ENCODE measurements at regions not wholly inside any gene's neighbourhood (a gene's known extent, or its start where the extent isn't known, plus 50 kb on each side); places are given as distances from the start of the nearest gene placed in this dataset.
"Not testable (repeated sequence)": the region's sequence is repeated elsewhere in the genome, so short reads cannot be mapped to it uniquely, and the experiment has no call there.

- no peak for DNase-seq (ENCODE audit: low read depth in 2 of 2)
Observed at GRCh38 chr22:25487508-25487907, 77.0 kb upstream of the GRK3 start.

DNA sequence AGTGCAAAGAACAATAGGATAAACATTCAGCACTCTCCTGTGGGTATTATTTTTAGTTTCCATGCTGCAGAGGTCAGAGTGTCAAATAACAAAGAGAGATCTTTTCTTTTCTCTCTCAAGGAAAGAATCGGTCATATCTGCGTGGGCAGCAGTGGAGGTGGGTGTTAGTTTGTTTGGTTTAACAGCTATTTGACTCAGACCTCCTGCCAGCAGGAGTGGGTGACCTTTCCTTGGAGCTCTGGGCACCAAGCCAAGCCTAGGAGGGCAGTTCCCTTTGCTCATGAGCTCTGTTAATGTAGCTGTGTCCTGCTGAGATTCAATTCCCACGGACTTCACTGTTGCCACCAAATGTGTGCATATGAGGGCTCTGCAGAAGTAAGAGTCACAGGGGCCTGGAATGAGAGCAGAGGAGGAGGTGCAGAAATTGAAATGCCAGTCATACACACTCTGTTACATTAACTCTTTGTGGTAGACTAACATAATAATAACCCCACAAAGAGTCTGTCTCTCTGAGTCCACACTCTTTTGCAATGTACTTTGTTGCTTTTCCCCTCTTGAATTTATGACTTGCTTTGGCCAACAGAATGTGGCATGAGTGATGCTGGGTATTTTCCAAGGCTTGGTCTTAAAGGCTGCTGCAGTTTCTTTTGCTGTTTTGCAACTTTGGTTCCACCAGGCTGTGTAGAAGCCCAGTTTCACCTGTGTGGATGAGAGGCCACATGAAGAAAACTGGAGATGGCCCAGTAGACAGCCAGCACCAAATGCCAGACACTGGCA is 76.0 kb upstream of the GRK3 start:
- no peak for DNase-seq (ENCODE audit: low read depth in 2 of 2)

GRCh38 chr22:25489947-25490346 is 74.5 kb upstream of the GRK3 start:
- DNase-seq (ENCODE audit: low read depth in 2 of 2) = no peak

GRCh38 chr22:25490896-25491295 is 73.6 kb upstream of the GRK3 start:
- no peak for DNase-seq (ENCODE audit: low read depth in 2 of 2)

GRCh38 chr22:25492162-25492561 is 72.3 kb upstream of the GRK3 start:
- DNase-seq (ENCODE audit: low read depth in 2 of 2) = no peak

DNA sequence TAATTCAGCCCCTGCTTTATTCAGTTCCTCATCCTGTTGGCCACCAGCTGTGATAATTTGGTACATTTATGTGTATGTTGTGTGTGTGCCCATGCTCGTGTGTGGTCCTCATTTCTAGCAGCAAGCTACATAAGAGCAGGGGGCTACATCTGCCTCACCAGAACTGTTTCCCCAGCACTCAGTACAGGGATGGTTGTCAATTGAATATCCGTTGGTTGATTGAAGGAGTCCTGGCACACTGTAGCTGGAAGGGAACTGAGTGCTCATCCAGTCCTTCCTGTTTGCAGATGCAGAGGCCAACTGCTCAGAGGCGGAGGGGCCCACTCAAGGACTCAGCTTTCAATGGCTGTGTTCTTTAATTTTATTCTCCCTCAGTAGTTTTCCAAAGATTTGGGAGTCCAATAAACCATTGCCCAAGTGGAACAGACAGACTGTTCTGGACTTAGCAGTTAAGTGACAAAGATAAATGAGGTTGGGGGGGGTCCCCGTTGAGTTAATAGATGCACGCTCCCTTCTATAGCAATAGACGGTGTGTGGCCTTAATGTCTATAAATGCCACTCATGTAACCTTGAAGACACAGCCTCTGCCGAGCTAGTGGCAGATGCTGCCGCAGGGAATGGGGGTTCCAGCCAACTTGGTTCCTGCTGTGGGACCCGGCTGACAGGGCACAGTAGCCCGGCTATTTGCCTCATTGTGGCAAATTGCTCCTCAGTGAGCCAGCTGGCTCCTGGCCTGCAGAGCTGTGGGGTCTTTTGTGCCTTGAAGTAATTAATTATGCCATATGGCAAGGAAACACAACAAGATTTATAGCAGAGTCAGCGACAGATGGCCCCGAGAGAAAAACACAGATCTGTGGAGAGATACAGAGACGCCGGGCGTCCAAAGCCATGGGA is 71.4 kb upstream of the GRK3 start:
- DNase-seq (ENCODE audit: low read depth in 2 of 2) = no peak

GRCh38 chr22:25493794-25494193 is 70.7 kb upstream of the GRK3 start:
- no peak for DNase-seq (ENCODE audit: low read depth in 2 of 2)

DNA sequence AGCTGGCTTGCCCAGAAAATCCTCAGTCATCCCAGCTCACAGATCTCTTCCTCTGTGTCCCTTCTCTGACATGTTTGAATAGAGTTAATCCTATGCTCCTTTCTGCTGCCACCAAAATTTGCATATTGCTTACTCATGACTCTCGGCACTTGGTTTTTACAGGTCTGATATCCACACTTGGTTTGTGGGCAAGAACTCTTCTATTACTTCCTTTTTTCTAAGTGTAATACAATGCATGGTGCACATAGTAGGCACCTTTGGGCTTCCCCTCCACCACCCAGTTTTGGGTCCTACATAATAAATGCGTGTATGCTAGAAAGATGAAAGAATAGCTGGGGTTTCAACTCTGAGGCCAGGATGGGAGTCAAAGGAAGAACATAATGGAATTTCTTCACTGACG is 69.7 kb upstream of the GRK3 start:
- no peak for DNase-seq (ENCODE audit: low read depth in 2 of 2)

DNA sequence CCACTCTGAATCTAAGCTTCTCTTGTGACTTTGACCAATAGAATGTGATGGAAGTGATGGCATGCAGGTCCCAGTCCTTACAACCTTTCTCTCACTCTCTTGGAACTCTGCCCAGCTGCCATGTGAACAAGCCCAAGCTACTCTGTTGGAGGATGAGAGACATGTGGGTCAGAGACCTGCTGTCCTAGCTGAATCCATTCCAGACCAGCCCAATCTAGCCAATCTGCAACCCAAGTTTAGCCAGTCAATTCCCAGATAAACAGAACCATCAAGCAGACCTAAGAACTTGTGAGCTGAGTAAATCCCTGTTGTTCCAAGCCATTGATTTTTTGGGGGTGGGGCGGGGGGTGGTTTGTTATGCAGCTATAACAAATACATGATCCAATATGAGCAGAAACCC is 69.2 kb upstream of the GRK3 start:
- no peak for DNase-seq (ENCODE audit: low read depth in 2 of 2)

DNA sequence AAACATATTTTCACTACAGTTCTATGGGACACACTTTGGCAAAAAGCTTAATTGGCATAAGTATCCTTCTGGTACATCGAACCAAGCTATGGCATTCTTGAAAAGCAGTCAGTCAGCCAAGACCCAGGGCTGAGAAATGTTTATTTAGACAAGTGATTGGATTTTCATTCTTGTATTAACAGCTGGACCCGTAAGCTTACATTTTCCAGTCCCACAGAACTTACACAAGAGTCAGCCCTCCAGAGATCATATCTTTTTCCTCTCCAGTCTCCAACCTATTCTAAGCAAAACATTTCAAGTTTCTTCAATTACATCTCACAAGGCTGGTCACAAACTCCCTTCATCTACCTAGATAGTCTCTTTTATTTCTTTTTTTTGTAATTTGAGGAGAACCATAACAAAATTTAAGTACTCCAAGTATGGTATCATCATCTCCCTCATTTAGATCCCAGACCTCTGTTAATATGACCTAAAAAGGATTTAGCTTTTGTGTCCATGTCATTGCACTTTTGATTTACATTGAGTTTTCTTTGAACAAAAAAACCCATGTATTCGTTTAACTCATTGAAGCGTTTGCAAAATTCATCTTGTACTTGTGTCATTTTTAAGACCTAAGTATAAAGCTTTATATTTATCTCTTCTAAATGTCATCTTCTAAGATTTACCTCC is 67.9 kb upstream of the GRK3 start:
- no peak for DNase-seq (ENCODE audit: low read depth in 2 of 2)

- no peak for DNase-seq (ENCODE audit: low read depth in 2 of 2)
Observed at GRCh38 chr22:25497181-25497641, 67.3 kb upstream of the GRK3 start.

GRCh38 chr22:25497716-25498115 is 66.8 kb upstream of the GRK3 start:
- no peak for DNase-seq (ENCODE audit: low read depth in 2 of 2)

DNA sequence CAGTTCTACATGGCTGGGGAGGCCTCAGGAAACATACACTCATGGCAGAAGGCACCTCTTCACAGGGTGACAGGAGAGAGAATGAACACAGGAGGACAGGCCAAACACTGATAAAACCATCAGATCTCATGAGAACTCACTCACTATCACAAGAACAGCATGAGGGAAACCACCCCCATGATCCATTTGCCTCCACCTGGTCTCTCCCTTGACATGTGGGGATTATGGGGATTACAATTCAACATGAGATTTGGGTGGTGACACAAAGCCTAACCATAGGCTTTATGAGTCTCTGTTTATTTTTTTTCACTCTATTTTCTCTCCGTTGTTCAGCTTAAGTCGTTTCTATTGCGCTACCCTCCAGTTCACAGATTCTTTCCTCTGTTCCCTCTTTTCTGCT is 63.8 kb upstream of the GRK3 start:
- DNase-seq (ENCODE audit: low read depth in 2 of 2) = not testable (repeated sequence)

DNA sequence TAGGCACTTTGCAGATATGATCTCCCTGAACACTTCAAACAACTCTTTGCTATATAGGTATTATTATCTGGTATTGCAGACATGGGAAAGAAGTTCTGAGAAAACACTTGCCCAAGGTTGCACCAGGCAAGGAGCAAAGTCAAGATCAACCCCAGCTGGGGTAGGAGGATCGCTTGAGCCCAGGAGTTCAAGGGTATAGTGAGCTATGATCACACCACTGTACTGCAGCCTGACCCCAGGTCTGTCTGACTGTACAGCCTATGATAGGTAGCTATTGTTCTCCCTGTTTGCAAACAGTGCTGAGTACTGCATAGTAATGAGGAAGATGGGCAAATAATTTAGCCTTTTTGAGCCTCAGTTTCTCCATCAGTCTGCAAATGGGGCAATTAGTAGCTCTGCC is 60.5 kb upstream of the GRK3 start:
- DNase-seq (ENCODE audit: low read depth in 2 of 2) = not testable (repeated sequence)

DNA sequence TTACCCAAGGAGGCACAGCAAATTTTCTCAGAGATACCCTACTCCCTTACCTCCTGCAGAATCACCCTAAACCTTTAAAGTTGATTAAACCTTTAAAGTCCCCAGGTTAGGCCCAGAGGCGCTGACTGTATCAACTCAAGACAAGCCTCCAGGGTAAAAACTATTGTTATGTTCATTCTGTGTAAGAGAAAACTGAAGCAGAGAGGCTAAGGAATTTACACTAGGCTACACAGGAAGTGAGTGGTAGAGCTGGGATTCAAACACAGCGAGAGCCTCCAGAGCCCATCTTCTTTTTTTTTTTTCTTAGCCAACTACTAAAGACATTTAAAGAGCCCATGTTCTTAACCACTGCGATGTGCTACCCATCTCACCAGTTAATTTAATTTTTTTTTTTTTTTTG is 56.3 kb upstream of the GRK3 start:
- no peak for DNase-seq (ENCODE audit: low read depth in 2 of 2)

GRCh38 chr22:25508761-25509321 is 55.6 kb upstream of the GRK3 start:
- DNase-seq (ENCODE audit: low read depth in 2 of 2) = no peak

- DNase-seq (ENCODE audit: low read depth in 2 of 2) = no peak
Observed at GRCh38 chr22:25509374-25509791, 55.1 kb upstream of the GRK3 start.

- DNase-seq (ENCODE audit: low read depth in 2 of 2) = no peak
Observed at GRCh38 chr22:25510876-25511275, 53.6 kb upstream of the GRK3 start.

DNA sequence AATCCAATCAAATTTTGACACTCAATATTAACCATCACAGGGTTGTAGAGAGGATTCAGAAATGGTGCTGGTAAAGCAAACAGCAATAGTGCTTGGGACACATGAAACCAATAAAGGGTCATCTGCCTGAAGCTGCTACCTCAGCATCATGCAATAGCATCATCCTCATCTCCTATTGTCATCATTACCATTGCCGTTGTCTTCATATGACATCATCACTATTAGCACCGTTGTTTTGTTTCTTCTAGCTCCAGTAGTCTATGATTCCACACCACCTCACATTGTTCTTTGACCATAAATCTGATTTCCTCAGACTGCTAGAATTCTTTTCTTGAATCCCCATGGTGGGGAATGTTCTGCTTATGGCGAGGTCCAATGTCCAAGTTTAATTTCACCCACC is 52.8 kb upstream of the GRK3 start:
- no peak for DNase-seq (ENCODE audit: low read depth in 2 of 2)

- DNase-seq (ENCODE audit: low read depth in 2 of 2) = no peak
Observed at GRCh38 chr22:25514436-25515180, 49.9 kb upstream of the GRK3 start.

All from fibroblast of skin of left quadriceps (primary cell).